ENCODE measurements at regions not wholly inside any gene's neighbourhood (a gene's known extent, or its start where the extent isn't known, plus 50 kb on each side); places are given as distances from the start of the nearest gene placed in this dataset.

DNA sequence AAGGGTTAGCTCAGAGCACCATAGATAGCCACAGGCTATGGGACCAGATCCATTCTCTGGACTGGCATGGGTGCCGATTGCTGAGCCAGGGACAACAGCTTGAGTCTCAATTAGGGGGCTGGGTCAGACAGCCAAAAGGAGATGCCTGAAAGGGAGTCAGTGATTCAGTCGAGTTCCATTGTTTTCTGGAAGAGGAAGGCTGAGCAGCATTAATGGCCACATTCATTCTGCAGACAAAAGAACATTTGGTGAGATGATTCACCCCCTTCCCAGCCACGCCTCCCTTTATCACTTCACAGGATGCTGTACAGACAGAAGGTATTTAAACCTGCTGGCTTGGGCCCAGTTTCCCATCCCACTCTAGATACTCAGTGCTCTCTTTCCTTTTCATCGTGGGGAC, 131.9 kb downstream of the ADAMTS15 start:
- no peak for DNase-seq (ENCODE audit: extremely low read depth, low read depth)

DNA sequence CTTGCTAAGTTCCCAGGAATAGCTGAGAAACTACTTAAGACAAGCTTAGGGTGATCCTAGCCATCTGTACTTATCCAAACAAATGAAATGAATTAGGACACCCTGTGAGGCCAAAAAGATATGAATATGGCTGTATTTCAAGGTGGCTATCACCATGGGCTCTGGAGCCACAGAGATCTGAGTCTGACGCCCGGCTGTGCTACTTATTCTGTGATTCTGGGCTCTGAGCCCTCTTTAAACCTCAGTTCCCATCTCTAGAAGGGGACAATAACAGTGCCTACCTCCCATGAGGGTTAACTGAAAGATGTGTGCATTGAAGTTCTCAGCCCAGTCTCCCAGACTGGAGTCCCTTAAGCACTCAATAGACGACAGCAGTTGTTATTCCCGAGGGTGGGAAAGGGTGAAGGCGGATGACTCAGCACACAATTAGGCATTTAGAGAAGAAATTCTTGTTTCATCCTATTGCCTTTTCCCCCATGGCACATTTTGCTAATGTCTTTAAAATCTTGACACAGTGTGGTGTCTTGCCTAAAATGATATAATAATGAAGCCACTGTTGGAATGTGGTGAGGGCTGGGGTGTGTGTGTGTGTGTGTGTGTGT, 132.5 kb downstream of the ADAMTS15 start:
- TF ChIP-seq, protein P1, sequence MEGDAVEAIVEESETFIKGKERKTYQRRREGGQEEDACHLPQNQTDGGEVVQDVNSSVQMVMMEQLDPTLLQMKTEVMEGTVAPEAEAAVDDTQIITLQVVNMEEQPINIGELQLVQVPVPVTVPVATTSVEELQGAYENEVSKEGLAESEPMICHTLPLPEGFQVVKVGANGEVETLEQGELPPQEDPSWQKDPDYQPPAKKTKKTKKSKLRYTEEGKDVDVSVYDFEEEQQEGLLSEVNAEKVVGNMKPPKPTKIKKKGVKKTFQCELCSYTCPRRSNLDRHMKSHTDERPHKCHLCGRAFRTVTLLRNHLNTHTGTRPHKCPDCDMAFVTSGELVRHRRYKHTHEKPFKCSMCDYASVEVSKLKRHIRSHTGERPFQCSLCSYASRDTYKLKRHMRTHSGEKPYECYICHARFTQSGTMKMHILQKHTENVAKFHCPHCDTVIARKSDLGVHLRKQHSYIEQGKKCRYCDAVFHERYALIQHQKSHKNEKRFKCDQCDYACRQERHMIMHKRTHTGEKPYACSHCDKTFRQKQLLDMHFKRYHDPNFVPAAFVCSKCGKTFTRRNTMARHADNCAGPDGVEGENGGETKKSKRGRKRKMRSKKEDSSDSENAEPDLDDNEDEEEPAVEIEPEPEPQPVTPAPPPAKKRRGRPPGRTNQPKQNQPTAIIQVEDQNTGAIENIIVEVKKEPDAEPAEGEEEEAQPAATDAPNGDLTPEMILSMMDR (IDR thresholded peaks at IDR 0.05; ENCODE audit: low read depth, low read length): no peak
- no peak for DNase-seq (ENCODE audit: extremely low read depth, low read depth)

More for the DNA sequence above, 131.9 kb downstream of the ADAMTS15 start:
- TF ChIP-seq, protein P1 (IDR thresholded peaks at IDR 0.05; ENCODE audit: low read depth, low read length): no peak

DNA sequence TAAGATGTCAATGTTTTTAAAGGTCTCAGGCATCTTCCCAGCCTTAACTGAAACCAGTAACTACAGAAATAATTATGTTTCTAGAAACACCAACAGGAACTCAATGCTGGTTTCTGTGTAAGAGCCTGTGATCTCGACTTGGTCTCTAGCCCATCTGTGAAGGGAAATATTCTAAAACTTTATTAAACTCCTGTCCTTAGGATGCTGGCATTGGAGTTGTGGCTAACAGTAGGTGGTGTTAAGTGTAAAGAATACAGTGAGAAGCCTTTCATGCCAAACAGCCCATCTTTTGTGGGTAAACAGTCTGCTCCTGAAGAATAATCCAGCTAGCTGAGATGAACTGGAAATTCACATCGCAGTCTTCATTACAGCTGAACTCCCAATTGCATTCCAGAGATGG, 133.2 kb downstream of the ADAMTS15 start:
- TF ChIP-seq, protein P1 (IDR thresholded peaks at IDR 0.05; ENCODE audit: low read depth, low read length): no peak
- DNase-seq (ENCODE audit: extremely low read depth, low read depth): no peak

DNA sequence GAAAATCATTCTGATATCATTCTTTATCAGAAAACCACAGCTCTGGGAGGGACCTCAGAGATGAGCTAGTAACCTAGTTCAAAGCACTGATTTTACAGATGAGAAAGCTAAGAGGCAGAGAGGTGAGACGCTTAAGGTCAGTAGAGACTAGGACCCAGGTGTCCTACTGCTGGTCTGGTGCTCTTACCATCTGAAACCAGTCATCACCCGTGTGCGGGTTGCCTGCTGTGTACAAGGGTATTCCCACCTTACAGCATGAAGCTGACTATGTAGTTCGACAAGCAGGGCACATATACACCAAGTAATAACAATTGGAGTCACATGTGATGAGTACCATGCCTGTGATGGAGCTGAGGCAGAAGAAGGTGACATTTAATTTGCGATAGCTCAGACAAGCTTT, 133.7 kb downstream of the ADAMTS15 start:
- DNase-seq (ENCODE audit: extremely low read depth, low read depth): no peak
- TF ChIP-seq, protein P1 (IDR thresholded peaks at IDR 0.05; ENCODE audit: low read depth, low read length): no peak

DNA sequence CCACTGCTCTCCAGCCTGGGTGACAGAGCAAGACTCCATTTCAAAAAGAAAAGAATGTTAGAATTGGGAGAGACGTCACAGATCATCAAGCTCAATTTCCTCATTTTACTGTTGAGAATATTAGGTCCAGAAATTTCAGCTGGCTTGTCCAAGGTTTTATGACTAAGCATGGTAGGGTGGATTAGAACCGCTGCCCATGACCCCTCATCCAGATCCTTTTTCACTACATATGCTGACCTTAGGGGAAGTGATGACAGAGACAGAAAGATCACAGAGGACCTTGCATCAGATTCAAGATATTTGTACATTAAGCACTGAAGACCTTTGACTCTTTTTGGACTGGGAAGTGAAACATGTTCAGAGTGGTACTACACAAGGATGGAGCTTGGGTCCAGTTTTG, 134.5 kb downstream of the ADAMTS15 start:
- TF ChIP-seq, protein P1 (IDR thresholded peaks at IDR 0.05; ENCODE audit: low read depth, low read length): no peak
- DNase-seq (ENCODE audit: extremely low read depth, low read depth): no peak

DNA sequence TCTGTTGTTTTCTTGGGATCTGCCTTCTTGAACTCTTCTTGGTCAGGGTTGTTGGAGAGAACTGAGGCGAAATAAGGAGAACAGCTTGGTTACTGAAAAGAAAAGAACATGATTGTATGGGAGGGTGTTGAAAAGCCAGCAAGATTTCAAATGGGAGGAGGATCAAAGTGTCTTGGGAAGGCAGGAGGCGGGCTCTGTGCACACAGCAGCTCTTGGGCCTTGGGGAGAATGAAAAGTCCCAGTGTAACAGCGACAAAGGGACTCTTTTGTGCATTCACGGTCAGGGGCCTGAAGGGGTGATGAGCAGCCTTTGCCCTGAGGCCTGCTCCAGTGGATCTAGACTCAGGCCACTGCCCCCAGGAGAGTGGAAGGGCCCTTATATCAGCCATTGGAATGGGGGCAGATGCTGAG, 135.4 kb downstream of the ADAMTS15 start:
- DNase-seq (ENCODE audit: extremely low read depth, low read depth): no peak

DNA sequence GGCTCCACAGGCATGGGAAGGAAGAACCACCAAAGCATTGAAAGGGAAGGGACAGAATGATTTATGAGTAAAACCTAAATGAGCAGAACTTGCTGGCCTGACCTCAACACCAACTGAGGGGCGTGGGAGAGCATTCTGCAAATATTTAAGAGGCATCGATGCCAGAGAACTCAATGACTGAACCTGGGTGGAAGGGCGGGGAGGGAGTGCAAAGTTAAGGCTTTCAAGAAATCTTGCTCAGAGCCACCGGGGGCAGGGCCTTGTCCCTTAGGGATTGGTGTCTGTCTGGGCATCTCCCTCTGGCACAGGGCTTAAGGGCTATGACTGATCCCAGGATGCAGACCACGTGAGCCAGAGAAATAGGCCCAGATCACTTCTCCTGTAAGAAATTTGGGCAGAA, 137.1 kb downstream of the ADAMTS15 start:
- no peak for DNase-seq (ENCODE audit: extremely low read depth, low read depth)
- TF ChIP-seq, protein P1 (IDR thresholded peaks at IDR 0.05; ENCODE audit: low read depth, low read length): no peak

More for the DNA sequence above, 135.4 kb downstream of the ADAMTS15 start:
- TF ChIP-seq, protein P1 (IDR thresholded peaks at IDR 0.05; ENCODE audit: low read depth, low read length): no peak

Data from AG09319 (cell line).